ENCODE measurements at regions not wholly inside any gene's neighbourhood (a gene's known extent, or its start where the extent isn't known, plus 50 kb on each side); places are given as distances from the start of the nearest gene placed in this dataset.

GRCh38 chr18:51664236-51664635, 466.8 kb upstream of the MEX3C start:
- TF ChIP-seq CTCF (IDR thresholded peaks at IDR 0.05) (no peak), POLR2A (IDR thresholded peaks at IDR 0.05) (no peak)
